ENCODE measurements at regions not wholly inside any gene's neighbourhood (a gene's known extent, or its start where the extent isn't known, plus 50 kb on each side); places are given as distances from the start of the nearest gene placed in this dataset.
"Not testable (repeated sequence)": the region's sequence is repeated elsewhere in the genome, so short reads cannot be mapped to it uniquely, and the experiment has no call there.

DNA sequence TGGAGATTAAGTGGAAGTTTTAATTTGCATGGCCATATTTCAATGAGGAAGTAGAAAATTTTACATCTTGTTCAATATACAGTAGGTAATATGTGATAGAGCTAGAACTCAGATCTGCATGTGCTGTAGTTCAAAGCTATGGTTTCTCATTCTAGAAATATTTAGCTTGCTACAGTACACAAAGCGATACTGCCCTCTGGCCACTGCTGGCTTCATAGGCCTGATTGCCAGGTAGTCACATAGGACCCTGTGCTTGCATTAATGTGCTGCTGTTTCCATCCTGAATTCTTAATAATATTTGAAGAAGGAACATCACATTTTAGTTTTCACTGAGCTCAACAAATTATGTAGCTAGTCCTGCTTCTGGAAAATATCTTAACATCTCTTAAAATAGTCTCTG lies 87.0 kb downstream of the PLSCR2 start:
- DNase-seq, result no peak

GRCh38 chr3:146380046-146380445 lies 89.3 kb downstream of the PLSCR2 start:
- no peak for DNase-seq

GRCh38 chr3:146375219-146375618 lies 94.1 kb downstream of the PLSCR2 start:
- DNase-seq, result no peak

- no peak for DNase-seq
Observed at GRCh38 chr3:146374146-146374545, 95.2 kb downstream of the PLSCR2 start.

DNA sequence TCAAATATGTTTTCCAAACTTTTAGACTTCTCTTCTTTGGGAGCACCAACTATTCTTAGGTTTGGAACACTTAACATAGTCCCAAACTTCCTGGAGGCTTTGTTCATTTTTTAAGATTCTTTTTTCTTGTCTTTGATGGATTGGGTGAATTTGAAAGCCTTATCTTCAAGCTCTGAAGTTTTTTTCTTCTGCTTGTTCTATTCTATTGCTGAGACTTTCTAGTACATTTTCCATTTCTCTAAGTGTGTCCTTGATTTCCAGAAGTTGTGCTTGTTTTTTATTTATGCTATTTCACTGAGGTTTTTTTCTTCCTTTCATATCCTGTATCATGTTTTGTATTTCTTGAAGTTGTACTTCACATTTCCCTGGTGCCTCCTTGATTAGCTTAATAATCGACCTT lies 97.5 kb downstream of the PLSCR2 start:
- no peak for DNase-seq

GRCh38 chr3:146368882-146369523 lies 100.4 kb downstream of the PLSCR2 start:
- DNase-seq, result no peak

DNA sequence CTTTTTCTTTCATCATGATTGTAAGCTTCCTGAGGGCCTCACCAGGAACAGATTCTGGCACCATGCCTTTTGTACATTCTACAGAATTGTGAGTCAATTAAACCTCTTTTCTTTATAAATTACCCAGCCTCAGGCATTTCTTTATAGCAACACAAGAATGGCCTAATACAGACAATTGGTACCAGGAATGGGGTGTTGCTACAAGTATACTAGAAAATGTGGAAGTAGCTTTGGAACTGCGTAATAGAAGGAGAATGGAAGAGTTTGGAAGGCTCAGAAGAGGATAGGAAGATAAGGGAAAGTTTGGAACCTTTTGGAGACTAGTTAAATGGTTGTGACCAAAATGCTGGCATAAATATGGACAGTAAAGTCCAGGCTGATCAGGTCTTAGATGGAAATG lies 108.9 kb upstream of the PLSCR4 start:
- DNase-seq, result no peak

DNA sequence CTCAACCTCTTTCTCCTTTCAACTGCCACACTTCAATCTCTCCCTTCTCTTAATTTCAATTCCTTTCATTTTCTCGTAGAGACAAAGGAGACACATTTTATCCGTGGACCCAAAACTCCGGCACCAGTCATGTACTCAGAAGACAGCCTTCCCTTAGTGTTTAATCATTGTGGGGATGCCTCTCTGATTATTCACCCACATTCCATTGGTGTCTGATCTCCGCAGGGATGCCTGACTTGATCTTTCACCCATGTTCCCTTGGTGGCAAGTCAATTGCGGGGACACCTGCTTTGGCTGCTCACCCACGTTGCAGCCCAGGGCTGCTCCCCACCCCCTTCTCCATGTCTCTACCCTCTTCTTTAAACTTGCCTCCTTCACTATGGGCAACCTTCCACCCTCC lies 103.5 kb upstream of the PLSCR4 start:
- not testable (repeated sequence) for DNase-seq

GRCh38 chr3:146350852-146351251 lies 99.9 kb upstream of the PLSCR4 start:
- DNase-seq, result no peak

DNA sequence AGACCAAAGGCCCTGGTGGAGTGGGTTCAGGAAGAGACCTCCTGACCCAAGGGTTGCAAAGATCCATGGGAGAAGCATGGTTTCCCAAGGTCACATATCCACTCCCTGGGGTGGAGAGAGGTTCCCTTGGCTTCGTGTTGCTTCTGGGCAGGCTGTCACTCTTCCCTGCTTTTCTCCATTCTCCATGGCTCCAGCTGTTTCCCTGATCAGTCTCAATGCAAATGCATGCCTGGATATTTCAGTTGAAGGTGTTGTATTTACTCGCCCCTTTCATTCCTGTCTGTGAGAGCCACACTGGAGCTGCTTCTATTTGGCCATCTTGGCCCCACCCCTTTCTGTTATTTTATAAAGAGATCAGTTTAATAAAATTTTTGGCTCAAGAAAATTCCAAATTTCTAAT lies 95.0 kb upstream of the PLSCR4 start:
- no peak for DNase-seq

- no peak for DNase-seq
Observed at GRCh38 chr3:146343551-146343950, 92.6 kb upstream of the PLSCR4 start.

DNA sequence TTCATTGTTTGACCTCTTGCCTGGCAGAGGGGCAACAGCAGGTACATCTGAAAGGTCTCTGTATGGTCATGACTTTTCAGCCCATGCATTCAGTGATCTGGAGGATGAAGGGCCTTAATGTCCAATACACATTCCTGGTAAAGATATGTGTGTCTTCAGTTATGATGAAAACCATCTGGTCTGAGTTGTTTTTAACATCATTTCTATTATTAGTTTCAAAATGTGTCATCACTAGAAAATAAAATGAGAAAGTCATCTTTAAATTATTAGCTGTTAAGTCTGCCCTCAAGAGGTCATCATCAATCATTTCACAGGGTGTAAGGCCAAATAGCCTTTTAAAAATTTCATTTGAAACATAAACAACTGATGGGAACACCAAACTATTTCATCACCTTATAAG lies 92.1 kb upstream of the PLSCR4 start:
- no peak for DNase-seq

DNA sequence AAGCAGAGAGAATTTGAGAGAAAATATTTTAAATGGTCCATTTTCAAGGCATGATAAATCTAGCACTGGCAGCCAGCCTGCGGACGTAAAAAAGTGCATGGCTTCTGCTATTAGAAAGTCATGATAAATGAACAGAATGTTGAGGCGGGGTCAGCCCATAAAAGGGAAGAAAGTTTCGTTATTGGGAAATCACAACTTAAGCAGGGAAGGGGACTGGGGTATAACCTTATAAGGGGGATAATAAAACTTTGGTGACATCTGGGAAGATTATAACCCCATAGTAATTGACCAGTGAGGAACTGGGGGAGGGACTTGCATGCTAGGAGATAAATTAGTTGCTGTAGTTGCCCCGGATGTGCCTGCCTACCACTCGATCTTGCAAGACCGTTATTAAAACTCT lies 88.4 kb upstream of the PLSCR4 start:
- DNase-seq, result no peak

- DNase-seq, result no peak
Observed at GRCh38 chr3:146337991-146338390, 87.1 kb upstream of the PLSCR4 start.

DNA sequence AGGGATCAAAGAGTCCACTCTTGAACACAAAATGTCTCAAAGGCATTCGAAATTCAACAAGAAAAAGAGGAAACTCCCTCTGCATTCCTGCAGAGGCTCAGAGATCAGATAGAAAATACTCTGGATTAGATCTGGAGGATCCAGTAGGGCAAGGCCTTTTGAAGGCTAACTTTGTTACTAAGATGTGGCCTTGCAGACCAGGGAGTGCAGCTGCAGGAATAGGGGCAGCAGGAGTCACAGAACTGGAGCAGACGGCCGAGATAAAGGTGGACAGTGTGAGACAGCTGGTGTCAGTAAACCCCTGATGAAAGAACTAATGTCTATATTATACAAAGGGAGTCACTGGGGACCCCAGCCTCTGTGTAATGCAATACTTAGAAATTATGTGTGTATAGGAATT lies 84.5 kb upstream of the PLSCR4 start:
- no peak for DNase-seq

DNA sequence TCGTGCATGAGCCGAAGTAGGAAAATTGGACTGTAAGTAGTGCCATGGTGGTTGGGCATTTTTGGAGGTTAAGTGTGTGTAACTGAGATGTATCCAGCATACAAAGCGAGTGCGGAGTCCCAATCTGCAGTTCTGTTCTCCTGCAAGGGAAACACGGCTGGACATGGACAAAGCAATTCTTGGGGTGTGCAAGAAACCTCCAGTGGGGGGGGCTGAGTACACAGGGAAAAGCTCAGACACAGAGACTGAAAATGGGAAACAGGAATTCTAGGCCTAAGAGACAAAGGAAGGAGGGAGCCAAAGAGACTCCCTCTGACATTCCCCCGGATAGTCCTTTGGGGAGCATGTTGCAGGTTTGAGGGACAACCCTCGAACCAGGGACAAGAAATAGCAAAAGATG lies 83.2 kb upstream of the PLSCR4 start:
- no peak for DNase-seq

DNA sequence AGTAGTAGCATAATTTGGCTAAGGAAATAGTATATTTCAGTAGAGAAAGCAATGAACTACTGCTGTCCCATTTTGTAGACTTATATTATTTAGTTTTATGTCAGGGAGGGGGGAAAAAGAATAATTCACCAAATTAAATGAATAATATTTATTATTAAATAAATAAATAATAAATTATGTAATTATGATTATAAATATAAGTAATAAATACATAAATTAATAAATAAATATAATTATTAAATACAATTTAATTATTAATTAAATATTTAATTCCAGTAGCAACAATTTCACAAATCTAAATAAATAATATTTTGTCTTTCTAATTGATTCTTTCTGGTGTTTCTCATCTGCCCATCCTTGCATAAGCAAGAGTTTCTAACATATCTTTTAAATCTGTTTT lies 81.1 kb upstream of the PLSCR4 start:
- DNase-seq, result no peak

DNA sequence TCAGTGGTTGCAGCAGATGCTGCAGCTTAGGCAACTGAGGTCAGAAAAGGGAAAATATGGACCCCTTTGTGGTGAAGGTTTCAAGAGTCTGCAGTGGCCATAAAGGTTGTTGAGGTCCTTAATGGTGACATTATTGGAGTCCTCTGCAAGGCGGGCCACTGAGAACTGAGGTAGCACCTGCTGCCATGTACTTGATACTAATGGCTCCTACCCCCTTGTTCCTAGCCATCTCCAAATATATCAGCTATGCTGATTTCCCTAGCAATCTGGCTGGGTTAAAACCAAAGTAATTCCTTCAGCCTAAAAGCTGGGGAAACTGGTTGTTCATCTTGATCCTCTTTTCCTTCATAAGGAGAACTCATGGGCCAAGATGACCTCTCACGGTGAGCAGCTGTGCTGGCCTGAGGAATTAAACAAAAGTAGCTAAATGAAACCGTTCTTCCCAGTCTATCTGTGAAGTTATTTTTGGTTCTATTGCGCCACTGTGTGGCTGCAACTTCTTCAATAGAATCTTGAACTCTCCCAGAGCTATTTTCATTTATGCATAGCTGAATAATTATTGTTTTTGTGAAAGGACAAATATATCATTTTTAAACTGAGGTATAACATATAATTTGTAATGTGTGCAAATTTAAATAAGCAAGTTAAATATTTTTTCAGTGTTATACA lies 76.1 kb upstream of the PLSCR4 start:
- DNase-seq, result peak; percentile 2

DNA sequence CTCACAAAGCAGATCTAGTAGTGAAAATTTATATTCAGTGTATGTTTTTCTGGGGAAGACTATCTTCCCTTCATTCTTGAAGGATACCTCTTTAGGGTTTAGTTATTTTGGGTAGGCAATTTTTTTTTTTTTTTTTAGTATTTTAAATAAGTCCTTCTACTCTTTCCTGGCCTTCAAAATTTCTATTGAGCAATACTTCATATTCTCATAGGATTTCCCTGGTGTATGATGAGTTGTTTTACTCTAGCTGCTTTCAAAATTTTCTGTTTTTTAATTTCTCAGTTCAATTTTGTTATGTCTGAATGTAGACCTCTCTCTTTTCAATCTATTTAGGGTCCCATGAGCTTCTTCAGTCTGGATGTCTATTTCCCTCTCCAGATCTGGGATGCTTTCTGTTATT lies 74.3 kb upstream of the PLSCR4 start:
- no peak for DNase-seq

DNA sequence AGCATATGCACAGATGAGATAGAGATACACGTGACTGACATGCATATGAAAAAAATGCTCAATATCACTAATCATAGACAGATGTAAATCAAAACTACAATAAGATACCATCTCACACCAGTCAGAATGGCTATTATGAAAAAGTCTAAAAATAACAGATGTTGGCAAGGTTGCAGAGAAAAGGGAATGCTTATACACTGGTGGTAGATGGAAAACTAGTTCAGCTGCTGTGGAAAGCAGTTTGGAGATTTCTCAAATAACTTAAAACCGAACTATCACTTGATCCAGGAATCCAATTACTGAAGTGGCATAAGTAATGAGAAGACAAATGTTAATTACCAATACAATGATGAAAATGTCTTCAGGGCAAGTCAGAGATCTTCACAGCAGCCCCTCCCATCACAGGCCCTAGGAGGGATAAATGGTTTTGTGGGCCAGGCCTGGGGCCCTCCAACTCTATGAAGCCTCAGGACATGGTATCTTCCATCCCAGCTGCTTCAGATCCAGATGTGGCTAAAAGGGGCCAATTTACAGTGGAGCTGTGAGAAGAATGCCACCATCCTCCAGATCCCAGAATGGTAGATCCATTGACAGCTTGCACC lies 71.4 kb upstream of the PLSCR4 start:
- DNase-seq, result no peak

- DNase-seq, result no peak
Observed at GRCh38 chr3:146314871-146315270, 64.0 kb upstream of the PLSCR4 start.

DNA sequence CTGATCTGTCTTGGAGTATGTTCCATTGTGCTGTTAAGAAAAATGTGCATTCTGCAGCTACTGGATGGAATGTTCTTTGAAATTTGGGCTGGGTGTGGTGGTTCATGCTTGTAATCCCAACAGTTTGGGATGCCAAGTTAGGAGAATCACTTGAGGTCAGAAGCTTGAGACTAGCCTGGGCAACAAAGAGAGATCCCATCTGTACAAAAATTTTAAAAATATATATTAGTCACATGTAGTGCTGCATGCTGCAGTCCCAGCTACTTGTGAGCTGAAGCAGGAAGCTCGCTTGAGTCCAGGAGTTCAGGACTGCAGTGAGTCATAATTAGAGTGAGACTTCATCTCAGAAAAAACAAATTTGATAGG lies 62.8 kb upstream of the PLSCR4 start:
- no peak for DNase-seq

GRCh38 chr3:146313031-146313745 lies 62.3 kb upstream of the PLSCR4 start:
- DNase-seq, result no peak

DNA sequence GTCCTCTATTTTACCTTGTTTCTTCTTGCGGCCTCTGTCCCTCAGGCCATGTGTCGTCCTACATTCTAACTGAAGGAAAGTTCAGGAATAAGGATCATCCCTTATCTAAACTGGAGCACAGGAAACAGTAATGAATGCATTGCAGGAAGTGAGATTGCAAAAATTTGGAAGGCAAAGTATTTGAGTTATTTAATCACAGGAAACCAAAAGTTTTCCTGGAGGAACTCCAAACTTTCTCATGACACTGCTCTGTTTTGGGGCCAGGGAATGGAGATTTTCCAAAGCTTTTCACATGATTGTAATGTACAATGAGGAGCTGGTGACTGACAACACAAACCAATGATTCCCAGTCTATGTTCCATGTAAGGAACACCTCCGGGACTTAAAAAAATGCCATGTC lies 57.8 kb upstream of the PLSCR4 start:
- DNase-seq, result no peak
